Amniotic epithelial cell (primary cell): ENCODE measurements at regions not wholly inside any gene's neighbourhood (a gene's known extent, or its start where the extent isn't known, plus 50 kb on each side); places are given as distances from the start of the nearest gene placed in this dataset.

Source experiments
- DNase-seq: peaks from one replicate; pipeline ENCODE4 v3.0.0-alpha.2; 2010; ENCODE audit warnings: low read depth

- no peak for DNase-seq
These were observed 135.4 kb downstream of the SLITRK6 start for GRCh38 chr13:85663856-85664255.

DNA sequence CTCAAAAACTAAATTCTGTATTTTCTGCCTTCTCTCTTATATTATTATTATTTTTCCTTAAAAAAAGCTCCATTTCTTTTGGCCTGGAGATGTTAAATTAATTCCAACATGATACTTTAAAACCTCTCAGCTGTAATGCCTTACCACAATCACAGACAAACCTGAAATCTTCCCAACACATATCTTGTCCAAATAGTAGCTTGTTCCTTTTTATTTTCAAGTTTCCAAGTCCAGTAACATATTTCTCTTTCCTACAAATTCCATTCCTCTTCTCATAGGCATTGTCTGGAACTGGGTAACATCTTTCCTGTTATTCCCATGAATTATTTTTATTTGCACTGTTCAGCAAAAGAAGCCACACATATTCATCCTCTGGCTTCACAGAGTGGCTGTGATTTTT, 137.0 kb downstream of the SLITRK6 start:
- no peak for DNase-seq

DNA sequence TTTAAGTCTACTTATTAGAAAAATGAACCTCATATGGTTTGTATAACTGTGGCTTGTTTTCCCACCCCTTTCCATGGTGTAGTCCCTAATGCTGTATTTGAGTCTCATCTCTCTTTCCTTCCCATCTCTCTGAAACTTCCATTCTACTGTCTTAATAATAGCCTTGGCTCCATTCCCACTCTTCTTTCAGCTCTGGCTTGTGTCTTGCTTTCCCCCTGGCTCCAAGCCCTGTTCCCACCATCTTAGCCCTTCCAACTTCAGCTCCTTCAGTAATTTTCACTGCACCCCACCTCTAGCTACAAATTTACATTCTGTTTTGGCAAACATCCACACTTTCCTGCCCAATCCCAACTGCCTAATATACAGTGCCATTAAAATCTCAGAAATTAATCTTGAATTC, 137.5 kb downstream of the SLITRK6 start:
- DNase-seq = no peak

DNA sequence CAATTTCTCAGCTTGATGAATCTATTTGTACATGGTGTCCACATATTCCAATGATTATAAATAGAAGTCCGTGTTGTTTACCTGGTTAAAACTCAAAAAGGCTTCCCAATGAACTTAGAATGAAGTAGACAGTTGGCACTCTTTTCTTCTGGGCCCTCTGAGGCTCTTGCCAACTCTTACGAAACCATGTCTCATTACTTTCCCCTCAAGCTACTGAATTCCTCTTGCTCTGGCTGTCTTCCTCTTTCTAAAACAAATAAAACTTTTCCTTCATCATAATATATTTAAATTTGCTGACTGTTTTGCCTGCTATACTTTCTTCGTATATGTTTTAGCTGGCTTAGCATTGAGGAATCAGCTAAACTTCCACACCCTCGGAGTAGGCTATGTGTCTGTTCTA, 139.7 kb downstream of the SLITRK6 start:
- no peak for DNase-seq

DNA sequence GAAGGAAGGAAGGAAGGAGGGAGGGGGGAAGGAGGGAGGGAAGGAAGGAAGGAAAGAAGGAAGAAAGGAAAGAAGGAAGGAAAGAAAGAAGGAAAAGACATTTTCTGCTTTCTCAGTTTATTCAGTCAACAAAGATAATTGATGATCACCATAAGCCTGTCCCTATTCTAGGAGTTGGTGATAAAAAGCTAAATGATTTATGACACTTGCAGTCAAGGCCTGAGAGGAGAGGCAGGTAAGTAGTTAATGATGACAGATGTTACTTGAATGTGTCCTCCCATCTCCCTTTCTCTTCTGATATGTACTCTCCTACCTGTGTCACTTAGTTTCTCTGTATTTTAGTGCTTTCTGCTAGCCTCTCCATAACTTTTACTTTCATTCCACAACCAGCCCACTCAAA, 141.3 kb downstream of the SLITRK6 start:
- DNase-seq = no peak

GRCh38 chr13:85655040-85655439, 144.2 kb downstream of the SLITRK6 start:
- DNase-seq = no peak

- DNase-seq = no peak
These were observed 145.0 kb downstream of the SLITRK6 start for GRCh38 chr13:85654227-85654626.

GRCh38 chr13:85653681-85654080, 145.5 kb downstream of the SLITRK6 start:
- no peak for DNase-seq

DNA sequence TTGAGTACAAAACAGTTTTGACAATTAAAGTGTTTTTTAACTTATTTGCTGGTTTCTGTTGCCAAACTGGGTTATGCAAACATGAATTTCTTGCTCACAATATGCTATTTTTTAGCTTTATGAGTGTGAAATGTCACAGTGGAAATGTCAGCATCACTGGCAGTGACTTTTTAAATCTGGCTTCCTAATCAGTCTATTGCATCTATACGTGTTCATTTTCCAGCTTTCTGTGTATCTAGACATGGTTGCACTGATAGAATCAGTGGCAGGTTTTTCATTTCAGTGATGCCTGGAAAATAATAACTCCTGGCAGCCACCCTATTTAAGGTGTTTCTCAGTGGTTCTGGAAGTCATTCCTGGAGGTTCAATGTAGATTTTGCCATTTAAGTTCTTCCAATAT, 146.7 kb downstream of the SLITRK6 start:
- DNase-seq = no peak

DNA sequence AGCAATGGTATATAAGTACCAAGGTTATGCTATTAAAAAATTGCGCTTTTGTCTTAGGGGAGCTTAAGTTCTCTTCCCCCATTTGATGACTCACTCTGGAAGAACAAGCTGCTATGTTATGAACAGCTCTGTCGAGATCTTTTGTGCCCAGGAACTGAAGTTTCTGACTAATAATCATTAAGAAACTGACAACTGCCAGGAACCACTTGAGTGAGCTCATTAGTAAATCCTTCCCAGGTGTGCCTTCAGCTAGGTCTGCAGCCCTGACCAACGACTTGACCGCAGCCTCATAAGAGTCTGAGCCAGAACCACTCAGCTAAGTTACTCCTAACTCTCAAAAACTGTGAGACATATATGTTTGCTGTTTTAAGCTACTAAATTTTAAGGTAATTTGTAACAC, 147.8 kb downstream of the SLITRK6 start:
- no peak for DNase-seq

DNA sequence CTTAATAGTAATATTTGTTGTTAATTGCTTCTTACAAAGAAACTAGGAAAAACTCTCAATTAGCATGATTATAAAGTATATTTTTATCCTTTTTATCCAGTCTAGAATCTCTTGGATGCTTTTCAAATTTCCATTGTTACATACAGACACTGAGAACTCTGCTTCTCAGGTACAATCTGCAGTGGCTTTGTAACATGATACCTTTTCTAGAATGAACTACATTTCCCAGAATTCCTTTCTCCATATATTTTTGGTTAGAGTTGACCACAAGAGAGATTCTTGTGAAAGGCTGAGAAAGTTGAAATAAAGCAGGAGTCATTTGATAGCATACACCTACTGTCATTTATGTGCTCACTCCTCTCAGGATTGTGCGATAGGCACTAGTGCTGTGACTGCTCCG, 148.6 kb downstream of the SLITRK6 start:
- no peak for DNase-seq

DNA sequence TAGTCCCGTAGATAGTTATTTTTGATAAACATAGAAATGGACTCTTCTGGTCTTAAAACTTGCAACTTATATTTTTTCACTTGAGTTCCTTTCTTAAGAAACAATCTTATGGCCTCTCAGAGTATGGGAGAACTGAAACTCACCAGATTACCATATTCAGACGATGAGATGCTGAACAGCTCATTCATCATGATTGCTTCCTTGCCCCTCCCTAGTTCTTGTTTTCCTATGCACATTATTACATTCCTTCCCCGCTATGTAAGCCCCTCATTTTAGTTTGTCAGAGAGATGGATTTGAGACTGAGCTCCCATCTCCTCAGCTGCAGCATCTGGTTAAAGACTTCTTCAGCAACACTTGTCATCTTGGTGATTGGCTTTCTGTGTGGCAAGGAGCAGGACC, 158.5 kb downstream of the SLITRK6 start:
- no peak for DNase-seq

GRCh38 chr13:85638815-85639393, 160.3 kb downstream of the SLITRK6 start:
- DNase-seq = no peak

DNA sequence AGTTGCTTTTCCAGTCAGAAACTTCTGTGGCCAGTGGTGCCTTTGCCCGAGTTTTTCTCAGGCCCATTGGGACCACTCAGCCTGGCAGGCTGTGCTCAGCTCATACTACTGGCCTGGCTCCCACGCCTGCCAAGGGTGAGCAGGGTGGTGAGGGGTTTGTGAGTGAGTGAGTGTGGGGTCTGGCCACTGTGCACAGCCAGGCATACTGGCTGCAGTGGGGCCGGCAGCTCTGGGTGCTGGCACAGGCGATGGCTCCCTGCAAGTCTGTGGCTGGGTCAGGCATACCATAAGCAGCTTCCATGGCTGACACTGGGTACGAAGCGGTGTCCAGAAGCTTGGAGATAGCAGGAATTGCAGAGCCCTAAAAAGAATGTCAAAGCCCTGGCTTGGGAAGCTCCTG, 161.0 kb downstream of the SLITRK6 start:
- DNase-seq = no peak

GRCh38 chr13:85632526-85633195, 166.6 kb downstream of the SLITRK6 start:
- no peak for DNase-seq

- DNase-seq = no peak
These were observed 167.4 kb downstream of the SLITRK6 start for GRCh38 chr13:85631801-85632200.

- DNase-seq = no peak
These were observed 172.6 kb downstream of the SLITRK6 start for GRCh38 chr13:85626603-85627002.

DNA sequence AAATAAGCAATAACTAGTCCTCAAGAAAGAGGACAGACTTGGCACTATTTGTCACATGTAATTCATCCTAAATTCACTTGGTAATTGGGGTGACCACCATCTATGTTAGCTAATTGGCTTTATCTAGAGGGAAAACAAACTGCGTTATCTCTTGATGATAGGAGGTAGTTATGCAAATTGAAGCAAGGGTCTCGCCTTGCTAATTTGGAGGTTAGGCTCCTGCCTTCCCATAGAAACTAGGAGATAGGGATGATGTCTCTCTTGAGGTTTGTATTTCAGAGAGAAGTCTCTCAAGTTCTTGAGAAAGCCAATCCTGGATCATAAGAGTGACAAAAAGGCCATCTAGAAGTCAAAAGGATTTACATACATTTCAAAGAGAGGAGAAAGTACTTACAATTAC, 179.9 kb downstream of the SLITRK6 start:
- DNase-seq = no peak

- no peak for DNase-seq
These were observed 180.7 kb downstream of the SLITRK6 start for GRCh38 chr13:85618521-85618920.

- no peak for DNase-seq
These were observed 182.9 kb downstream of the SLITRK6 start for GRCh38 chr13:85616275-85616674.

DNA sequence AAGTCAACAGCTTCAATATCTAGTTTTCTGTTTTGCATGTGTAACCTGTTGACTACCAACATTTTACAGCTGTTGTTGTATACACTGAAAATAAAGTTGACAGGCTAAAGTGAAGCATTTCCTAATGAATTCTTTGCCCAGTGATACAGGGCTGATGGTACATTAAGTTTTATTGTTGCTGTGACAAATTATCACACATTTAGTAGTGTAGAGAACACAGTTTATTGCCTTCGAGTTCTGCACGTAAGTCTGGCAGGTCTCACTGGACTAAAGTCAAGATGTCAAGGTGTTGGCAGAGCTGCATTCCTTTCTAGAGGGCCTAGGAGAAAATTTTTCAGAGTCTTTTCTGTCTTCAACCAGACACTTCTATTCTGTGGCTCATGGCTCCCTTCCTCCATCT, 184.2 kb downstream of the SLITRK6 start:
- DNase-seq = no peak

DNA sequence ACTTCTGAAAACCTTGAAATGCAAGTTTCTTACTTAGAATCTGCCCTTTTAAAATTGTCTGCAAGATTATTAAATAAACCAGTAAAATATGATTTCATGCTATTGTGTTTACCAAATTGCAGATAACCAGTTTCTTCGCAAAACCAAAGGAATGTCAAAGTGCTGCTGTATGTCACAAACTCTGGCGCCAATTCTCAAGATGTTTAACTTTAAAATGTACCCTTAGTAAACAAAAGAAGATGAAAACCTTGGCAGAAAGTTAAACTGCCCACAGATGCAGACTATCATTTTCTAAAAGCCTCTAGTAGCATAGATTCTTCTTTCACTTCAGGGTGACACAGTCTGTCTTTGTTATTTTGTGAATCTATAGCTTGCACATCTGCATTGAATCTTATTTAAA, 189.2 kb downstream of the SLITRK6 start:
- no peak for DNase-seq

DNA sequence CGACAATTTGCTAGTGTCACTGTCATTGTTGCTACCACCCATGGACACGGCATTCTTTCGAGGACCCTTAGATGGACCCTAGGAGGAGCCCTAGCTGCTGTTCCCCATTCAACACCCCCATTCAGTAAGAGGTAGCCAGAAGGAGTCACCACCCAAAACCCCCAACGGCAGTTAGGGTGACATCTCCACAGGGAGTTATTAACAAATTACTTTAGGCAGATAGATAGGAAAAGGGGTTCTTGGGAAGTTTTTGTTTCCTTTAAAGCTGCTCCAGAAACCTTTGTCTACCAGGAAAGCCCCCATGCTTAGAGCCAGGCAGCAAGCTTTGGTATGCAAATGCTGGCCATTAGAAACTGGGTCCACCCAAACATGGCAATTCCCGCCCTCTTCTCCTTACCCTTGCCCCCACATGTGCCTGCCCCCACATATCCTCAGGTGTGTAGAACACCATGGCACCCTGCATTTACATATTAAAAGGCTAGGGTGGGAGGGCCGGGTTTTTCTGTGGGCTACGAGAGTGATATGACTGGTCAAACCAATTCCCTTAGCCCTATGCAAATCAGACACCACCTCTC, 190.9 kb downstream of the SLITRK6 start:
- DNase-seq = no peak

DNA sequence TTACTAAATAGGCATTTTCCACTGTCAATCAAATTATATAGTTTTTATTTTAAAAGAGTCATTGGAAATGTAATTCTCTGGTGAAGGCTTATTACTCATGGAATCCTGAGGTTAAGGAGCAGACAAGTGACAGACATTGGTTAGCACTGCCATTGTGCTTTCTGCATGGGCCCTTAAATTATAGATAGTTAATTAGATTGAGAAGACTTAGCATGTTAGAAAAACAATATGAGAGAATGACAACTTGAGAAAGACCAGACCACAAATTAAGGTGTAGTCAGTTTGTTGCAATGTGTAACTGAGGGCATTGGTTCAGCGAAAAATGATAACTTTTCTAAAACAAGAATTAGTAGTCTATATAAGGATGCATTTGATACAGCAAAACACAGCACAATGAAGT, 195.5 kb downstream of the SLITRK6 start:
- no peak for DNase-seq
